Superior temporal gyrus (tissue), 1 donor: ENCODE measurements at regions not wholly inside any gene's neighbourhood (a gene's known extent, or its start where the extent isn't known, plus 50 kb on each side); places are given as distances from the start of the nearest gene placed in this dataset.

ENCODE experiments used
- DNase-seq: peaks from one replicate; pipeline ENCODE4 v3.0.0-alpha.2; 2016; ENCODE audit errors: extremely low spot score

GRCh38 chr1:112040891-112041740 is 51.6 kb upstream of the KCND3 start:
- no peak for DNase-seq

GRCh38 chr1:112043901-112044300 is 54.4 kb upstream of the KCND3 start:
- DNase-seq: no peak

- no peak for DNase-seq
Measured at GRCh38 chr1:112044745-112045144, 55.3 kb upstream of the KCND3 start.

- DNase-seq: no peak
Measured at GRCh38 chr1:112046630-112047029, 57.2 kb upstream of the KCND3 start.

GRCh38 chr1:112048421-112048820 is 59.0 kb upstream of the KCND3 start:
- no peak for DNase-seq

- DNase-seq: no peak
Measured at GRCh38 chr1:112054510-112054909, 65.0 kb upstream of the KCND3 start.

DNA sequence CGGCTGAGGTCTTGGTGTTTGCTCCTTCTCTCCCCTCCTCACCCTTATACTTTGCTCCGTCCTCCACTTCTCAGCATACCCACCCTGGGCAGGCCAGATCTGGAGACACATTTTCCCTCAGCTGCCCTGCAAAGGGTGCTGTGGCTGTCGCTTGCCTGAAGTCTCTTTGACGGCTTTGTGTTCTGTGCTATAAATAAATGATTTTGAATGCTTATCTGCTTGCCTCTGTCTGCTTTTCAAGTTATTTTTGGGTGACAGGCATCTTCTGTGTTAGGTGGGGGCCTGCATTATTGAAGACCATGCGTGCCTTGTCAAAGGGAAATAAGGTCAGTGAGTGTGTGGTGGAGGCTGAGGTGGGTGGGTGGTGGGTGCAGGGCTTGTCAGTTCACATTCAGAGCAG is 66.9 kb upstream of the KCND3 start:
- no peak for DNase-seq

DNA sequence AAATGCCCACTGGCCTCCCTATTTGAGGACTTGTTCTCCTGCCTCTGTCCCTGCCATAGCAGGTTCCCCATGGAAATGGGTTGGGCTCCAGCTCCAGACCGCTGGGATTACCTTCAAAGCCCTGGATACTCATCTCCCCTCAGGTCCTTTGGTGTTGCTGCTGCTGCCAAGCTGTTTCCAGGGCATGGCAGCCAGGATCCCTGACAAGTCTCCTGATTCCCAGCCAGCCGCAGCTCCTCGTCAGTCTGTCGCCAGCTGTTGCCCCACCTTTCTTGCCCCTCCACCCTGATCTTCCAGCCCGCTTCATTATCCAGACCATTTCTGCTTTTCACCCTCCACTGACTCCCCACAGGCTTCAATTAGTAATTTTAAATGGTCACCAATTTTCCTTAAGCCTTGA is 68.3 kb upstream of the KCND3 start:
- DNase-seq: no peak

DNA sequence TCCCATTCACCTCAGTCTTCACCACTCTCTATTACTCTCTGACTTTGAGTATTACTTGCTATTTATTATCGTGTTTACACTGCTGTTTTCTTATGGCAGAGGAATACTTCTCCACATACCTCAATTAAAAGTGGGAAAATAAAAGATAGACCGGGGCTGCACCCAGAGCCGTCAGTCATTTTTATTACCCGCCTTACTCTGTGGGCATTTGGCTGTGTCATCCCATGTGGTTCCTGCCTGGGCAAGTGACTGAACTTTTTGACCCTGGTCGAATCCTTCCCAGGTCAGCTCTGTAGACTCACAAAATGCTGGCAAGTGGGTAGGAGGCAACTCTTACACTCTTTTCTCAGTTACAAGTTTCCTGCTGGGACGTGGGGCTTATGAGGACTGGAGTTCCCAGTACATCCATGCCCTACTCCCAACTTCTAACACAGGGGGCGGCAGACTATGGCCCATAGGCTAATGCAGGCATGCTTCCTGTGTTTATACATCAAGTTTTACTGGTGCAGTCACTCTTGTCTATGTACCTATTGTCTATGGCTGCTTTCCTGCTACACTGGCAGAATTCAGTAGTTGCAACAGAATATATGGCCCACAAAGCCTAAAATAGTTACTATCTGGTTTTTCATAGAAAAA is 69.5 kb upstream of the KCND3 start:
- no peak for DNase-seq

- no peak for DNase-seq
Measured at GRCh38 chr1:112059679-112060078, 70.2 kb upstream of the KCND3 start.

- DNase-seq: no peak
Measured at GRCh38 chr1:112060261-112060660, 70.8 kb upstream of the KCND3 start.

- no peak for DNase-seq
Measured at GRCh38 chr1:112061056-112061455, 71.6 kb upstream of the KCND3 start.

DNA sequence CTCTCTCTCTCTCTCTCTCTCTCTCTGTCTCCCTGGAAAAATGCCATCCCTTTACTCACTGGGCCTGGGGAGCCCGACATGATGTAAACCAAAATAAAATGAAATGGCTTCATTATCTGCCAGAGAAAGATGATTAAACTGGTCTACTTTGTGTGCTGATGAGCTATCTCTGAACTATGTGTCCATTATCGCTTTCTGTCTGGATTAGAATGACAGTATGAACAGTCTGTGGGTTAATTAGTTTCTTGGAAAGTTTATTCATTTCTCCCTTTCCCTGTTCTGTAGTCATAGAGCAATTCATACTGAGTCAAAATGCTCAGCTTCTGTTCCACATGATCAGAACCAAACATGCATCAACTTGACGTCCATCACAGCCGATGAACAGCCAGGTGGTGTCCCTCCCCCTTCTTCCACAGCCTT is 72.4 kb upstream of the KCND3 start:
- no peak for DNase-seq

- no peak for DNase-seq
Measured at GRCh38 chr1:112063781-112064728, 74.6 kb upstream of the KCND3 start.

GRCh38 chr1:112067989-112068388 is 78.5 kb upstream of the KCND3 start:
- DNase-seq: no peak

GRCh38 chr1:112070677-112071076 is 81.2 kb upstream of the KCND3 start:
- DNase-seq: no peak

GRCh38 chr1:112074711-112075110 is 85.2 kb upstream of the KCND3 start:
- no peak for DNase-seq

GRCh38 chr1:112075566-112075965 is 86.1 kb upstream of the KCND3 start:
- DNase-seq: no peak

DNA sequence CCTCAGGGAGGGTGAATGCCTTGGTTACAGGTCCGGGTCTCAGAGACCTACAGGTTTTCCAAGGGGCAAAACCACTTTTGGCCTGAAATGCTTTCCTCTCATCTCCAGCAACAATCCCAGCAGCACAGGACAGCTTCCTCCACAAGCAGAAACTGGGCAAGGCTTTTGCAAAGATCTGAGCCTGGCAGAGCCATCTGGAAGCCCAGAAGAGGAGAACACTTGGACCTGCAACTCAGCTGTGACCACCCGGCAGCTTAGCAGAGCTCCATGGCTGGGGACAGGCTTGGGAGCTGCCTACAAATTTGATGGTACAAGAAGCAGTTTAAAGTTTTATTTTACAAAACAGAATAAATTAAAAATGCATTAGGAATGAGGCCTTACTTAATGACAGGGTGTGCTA is 90.0 kb upstream of the KCND3 start:
- no peak for DNase-seq

- DNase-seq: no peak
Measured at GRCh38 chr1:112083487-112083886, 94.0 kb upstream of the KCND3 start.

DNA sequence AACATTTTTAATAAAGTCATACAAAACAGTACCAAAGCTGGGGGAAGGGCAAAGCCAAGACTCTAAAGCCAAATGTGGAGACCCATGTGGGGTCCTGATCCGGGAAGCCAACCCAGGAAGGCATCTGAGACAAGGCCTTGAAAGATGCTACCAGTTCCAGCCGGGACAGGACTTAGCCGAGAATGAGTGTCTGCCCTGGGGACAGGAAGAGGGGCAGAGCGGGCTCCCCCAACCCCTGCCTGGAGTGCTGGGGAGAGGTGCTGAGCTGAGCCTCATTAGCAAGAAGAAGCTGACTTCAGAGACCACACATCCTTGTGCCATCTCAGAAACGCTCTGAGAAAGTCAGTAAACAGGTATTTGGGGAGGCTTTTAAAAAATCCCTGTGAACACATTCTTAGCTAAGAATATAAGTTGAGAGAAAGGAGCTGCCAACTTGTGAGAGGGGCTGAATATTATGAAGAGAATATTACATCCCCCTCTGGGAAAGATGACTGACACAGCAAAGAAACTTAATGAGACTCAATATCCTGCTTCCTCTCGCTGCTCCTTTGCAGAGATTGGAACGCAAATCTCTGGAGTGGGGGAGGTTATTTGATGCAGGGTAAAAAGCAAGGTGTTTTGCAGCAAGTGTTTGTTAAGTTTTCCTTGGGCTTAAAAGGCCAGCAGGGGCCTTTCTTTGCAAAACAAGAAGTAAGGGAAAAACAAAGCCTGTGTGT is 103.3 kb upstream of the KCND3 start:
- DNase-seq: no peak

DNA sequence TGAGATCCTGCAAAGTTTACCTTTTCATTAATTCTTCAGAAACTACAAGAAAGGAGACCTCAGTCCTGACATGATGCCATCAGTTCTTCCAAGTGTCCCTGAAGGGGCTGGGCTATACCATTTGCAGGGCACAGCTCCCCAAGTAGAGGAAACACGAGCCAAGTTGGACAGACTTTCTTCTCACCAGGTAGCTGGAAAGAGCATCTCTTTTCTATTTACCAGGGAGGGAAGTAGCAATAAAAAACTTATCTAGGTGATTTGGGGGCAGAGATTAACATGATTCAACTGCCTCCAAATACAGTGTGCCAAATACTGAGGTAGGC is 103.9 kb upstream of the KCND3 start:
- DNase-seq: no peak
